IMR-90 (cell line): ENCODE measurements at regions not wholly inside any gene's neighbourhood (a gene's known extent, or its start where the extent isn't known, plus 50 kb on each side); places are given as distances from the start of the nearest gene placed in this dataset.

Source experiments
- ATAC-seq: fragments of 200-7000 bp; cut with Tn5 transposase; 2 replicates; pipeline ENCODE4 v1.9.1; 2020; ENCODE audit warnings: low read depth, mild to moderate bottlenecking, moderate library complexity
- BruUV-seq: library from RNA; stranded (reverse); fragments of 400-500 nt; replicated peaks from 2 replicates; lab custom pipeline; 2021; lab: Mats Ljungman, UMichigan
- CTCF ChIA-PET: fragments of 300-600 bp; formaldehyde crosslinking; extraction: SDS; loops from one replicate; lab custom pipeline; 2021; ENCODE audit warnings: antibody characterized with exemption; lab: Yijun Ruan, JAX
- POLR2A ChIA-PET: fragments of 300-600 bp; sonication (Branson Sonifier 250); formaldehyde crosslinking; loops from one replicate; lab custom pipeline; 2022; ENCODE audit warnings: antibody characterized with exemption; ENCODE audit not compliant: unreplicated experiment; lab: Charles Lee
- DNase-seq: peaks from one replicate; pipeline ENCODE4 v3.0.0; 2013
- H2AFZ ChIP-seq: replicated peaks from 2 replicates; pipeline ENCODE3; 2013; ENCODE audit warnings: low read length, mild to moderate bottlenecking; ENCODE audit not compliant: poor library complexity
- H2AK5ac ChIP-seq: 2 replicates; pipeline ENCODE4 v1.6.1; 2013; ENCODE audit warnings: low read depth, low read length, inconsistent platforms
- H2AK9ac ChIP-seq: replicated peaks from 2 replicates; pipeline ENCODE3; 2013; ENCODE audit warnings: mild to moderate bottlenecking, low read depth, low read length, moderate library complexity; ENCODE audit not compliant: poor library complexity
- H2BK120ac ChIP-seq: 2 replicates; pipeline ENCODE4 v1.6.1; 2013; ENCODE audit warnings: low read depth, low read length, inconsistent platforms
- H2BK15ac ChIP-seq: 3 replicates; pipeline ENCODE4 v1.6.1; 2013; ENCODE audit warnings: low read depth, low read length, inconsistent platforms
- H2BK20ac ChIP-seq: 2 replicates; pipeline ENCODE4 v1.6.1; 2013; ENCODE audit warnings: low read depth, mild to moderate bottlenecking, inconsistent platforms, low read length, moderate library complexity
- H2BK5ac ChIP-seq: 2 replicates; pipeline ENCODE4 v1.6.1; 2013; ENCODE audit warnings: mild to moderate bottlenecking, low read depth, low read length, inconsistent platforms; ENCODE audit not compliant: poor library complexity, severe bottlenecking
- H3K14ac ChIP-seq: replicated peaks from 2 replicates; pipeline ENCODE4 v1.6.1; 2013; ENCODE audit warnings: low read depth, low read length, inconsistent platforms
- H3K18ac ChIP-seq: 2 replicates; pipeline ENCODE4 v1.6.1; 2013; ENCODE audit warnings: low read depth, low read length, control low read depth
- H3K23ac ChIP-seq: 2 replicates; pipeline ENCODE4 v1.6.1; 2013; ENCODE audit warnings: low read depth, low read length, inconsistent platforms
- H3K27ac ChIP-seq: 2 replicates; pipeline ENCODE4 v1.5.1; 2013; ENCODE audit warnings: mild to moderate bottlenecking, control low read depth, low read length; ENCODE audit not compliant: insufficient read depth
- H3K27me3 ChIP-seq: 2 replicates; pipeline ENCODE4 v1.6.1; 2013; ENCODE audit warnings: low read length; ENCODE audit not compliant: control insufficient read depth, insufficient read depth
- H3K36me3 ChIP-seq: 2 replicates; pipeline ENCODE4 v1.6.1; 2013; ENCODE audit warnings: low read length, mixed read lengths; ENCODE audit not compliant: control insufficient read depth, insufficient read depth
- H3K4ac ChIP-seq: 2 replicates; pipeline ENCODE4 v1.6.1; 2013; ENCODE audit warnings: low read depth, low read length, inconsistent platforms
- H3K4me1 ChIP-seq: 2 replicates; pipeline ENCODE4 v1.6.1; 2013; ENCODE audit warnings: low read length, mixed read lengths; ENCODE audit not compliant: control insufficient read depth, insufficient read depth
- H3K4me2 ChIP-seq: 2 replicates; pipeline ENCODE4 v1.6.1; 2013; ENCODE audit warnings: low read depth, mild to moderate bottlenecking, control low read depth, low read length, moderate library complexity
- H3K4me3 ChIP-seq: 2 replicates; pipeline ENCODE4 v1.5.1; 2013; ENCODE audit warnings: low read depth, mild to moderate bottlenecking, control low read depth, low read length, moderate library complexity; ENCODE audit not compliant: insufficient read depth
- H3K56ac ChIP-seq: 2 replicates; pipeline ENCODE4 v1.6.1; 2013; ENCODE audit warnings: low read length, inconsistent platforms; ENCODE audit not compliant: insufficient read depth; ENCODE audit errors: extremely low read depth
- H3K79me1 ChIP-seq, 2 experiments: 2 replicates each; pipeline ENCODE4 v1.6.1; 2013; ENCODE audit warnings: low read length in 2 of 2, inconsistent platforms in 1 of 2, low read depth in 1 of 2
- H3K9ac ChIP-seq: 2 replicates; pipeline ENCODE4 v1.6.1; 2013; ENCODE audit warnings: low read depth, low read length, control low read depth
- H3K9me1 ChIP-seq: 2 replicates; pipeline ENCODE4 v1.6.1; 2013; ENCODE audit warnings: low read length, inconsistent platforms; ENCODE audit not compliant: insufficient read depth
- H3K9me3 ChIP-seq: 2 replicates; pipeline ENCODE4 v1.6.1; 2013; ENCODE audit warnings: low read length; ENCODE audit not compliant: control insufficient read depth, insufficient read depth
- H4K20me1 ChIP-seq: 2 replicates; pipeline ENCODE4 v1.6.1; 2013; ENCODE audit warnings: low read length, inconsistent platforms; ENCODE audit not compliant: insufficient read depth
- H4K5ac ChIP-seq: 2 replicates; pipeline ENCODE4 v1.6.1; 2013; ENCODE audit warnings: mild to moderate bottlenecking, low read depth, low read length, control low read depth
- H4K8ac ChIP-seq, 2 experiments: 2 replicates each; pipeline ENCODE4 v1.6.1; 2013; ENCODE audit warnings: low read depth in 2 of 2, low read length in 2 of 2, control low read depth in 1 of 2, inconsistent platforms in 1 of 2
- H4K91ac ChIP-seq: 2 replicates; pipeline ENCODE4 v1.6.1; 2013; ENCODE audit warnings: low read depth, low read length, inconsistent platforms; ENCODE audit not compliant: insufficient read depth
- CEBPB ChIP-seq: IDR thresholded peaks from 2 replicates; pipeline ENCODE4 v1.6.1; 2012; ENCODE audit warnings: low read depth, low read length, improper control_type of control experiment
- CHD1 ChIP-seq: IDR thresholded peaks from 2 replicates; pipeline ENCODE4 v1.6.1; 2012; ENCODE audit warnings: low read depth, low read length, improper control_type of control experiment
- MAFK ChIP-seq: IDR thresholded peaks from 2 replicates; pipeline ENCODE4 v1.6.1; 2012; ENCODE audit warnings: low read depth, low read length, improper control_type of control experiment
- NFE2L2 ChIP-seq: fragments of 150-350 bp; IDR thresholded peaks from 2 replicates; pipeline ENCODE4 v1.6.1; 2016; ENCODE audit warnings: low read depth, mild to moderate bottlenecking, low read length
- POLR2A ChIP-seq: IDR thresholded peaks from 2 replicates; pipeline ENCODE4 v1.6.1; 2012; ENCODE audit warnings: mild to moderate bottlenecking, low read depth, low read length
- RCOR1 ChIP-seq: IDR thresholded peaks from 2 replicates; pipeline ENCODE4 v1.6.1; 2012; ENCODE audit warnings: mild to moderate bottlenecking, low read length, improper control_type of control experiment; ENCODE audit not compliant: insufficient replicate concordance
- WGBS, 2 experiments: methylation state at CpG; one replicate each; pipeline versions ENCODE4 v1.1.5 to v1.1.7; 2013; ENCODE audit warnings: missing lambda C conversion rate in 2 of 2; ENCODE audit not compliant: insufficient read length in 1 of 2; ENCODE audit errors: extremely low coverage in 2 of 2; 5-methylcytosine and 5-hydroxymethylcytosine counted together
- dilution Hi-C: fragments of 300-500 bp; cut with HindIII; formaldehyde crosslinking; loops from one replicate; pipeline ENCODE4 v1.14.3; 2018; ENCODE audit warnings: low sequenced_read_pairs; ENCODE audit not compliant: unreplicated experiment
- in situ Hi-C: fragments of 300-500 bp; cut with MboI; formaldehyde crosslinking; loops from 3 replicates; pipeline ENCODE4 v1.14.3; 2019; ENCODE audit warnings: low sequenced_read_pairs, inconsistent platforms, mixed read lengths
- intact Hi-C: fragments of 100-400 bp; cut with micrococcal nuclease; formaldehyde crosslinking; loops from 2 replicates; pipeline ENCODE4 v1.10.0; 2022
- TF ChIP-seq, protein P1 (sequence below): conservative IDR thresholded peaks from 2 replicates; pipeline ENCODE4 v1.5.1; 2012; ENCODE audit warnings: mild to moderate bottlenecking, low read depth, low read length, improper control_type of control experiment
- TF ChIP-seq, protein P2 (sequence below): fragments of 150-350 bp; IDR thresholded peaks from 2 replicates; pipeline ENCODE4 v1.6.1; 2017; ENCODE audit warnings: mild to moderate bottlenecking, antibody characterized with exemption, low read length, low read depth

DNA sequence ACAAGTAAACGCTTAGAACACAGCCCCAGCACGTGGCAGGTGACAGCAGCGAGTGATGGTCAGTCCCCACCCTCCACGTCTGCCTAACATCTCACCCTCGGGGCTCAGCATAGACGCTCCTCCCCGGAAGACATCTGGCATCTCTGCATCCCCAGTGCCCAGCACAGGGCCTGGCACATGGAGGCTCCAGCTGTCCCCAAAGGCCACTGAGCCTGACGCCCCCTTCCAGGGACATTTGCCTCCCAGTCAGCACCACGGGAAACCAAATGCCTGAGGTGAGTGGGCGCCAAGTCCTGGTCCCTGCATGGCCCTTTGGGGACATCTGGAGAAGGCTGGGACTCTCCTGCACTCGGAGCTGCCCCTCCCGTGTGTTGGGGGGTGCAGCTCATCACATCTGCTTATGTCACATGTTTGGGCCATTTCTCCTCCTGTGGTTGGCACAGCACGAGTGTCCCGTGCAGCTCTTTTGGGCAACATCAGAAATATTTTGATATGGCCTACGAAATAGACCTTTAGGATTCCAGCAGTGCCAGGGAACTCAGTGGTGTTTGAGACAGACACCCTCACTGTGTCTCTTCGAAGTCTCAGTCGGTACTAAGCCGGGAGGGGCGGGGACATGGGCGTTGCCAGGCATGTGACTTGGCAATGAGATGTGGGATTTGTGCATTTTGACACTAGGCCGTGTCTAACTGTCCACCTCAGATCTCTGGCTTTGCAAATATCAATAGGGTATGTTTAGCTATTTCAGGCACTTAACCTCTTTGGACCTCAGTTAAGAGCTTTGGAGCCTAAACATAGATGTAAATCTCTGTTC is 315.0 kb downstream of the PTPRU start (continued):
- TF ChIP-seq MAFK, result no peak

DNA sequence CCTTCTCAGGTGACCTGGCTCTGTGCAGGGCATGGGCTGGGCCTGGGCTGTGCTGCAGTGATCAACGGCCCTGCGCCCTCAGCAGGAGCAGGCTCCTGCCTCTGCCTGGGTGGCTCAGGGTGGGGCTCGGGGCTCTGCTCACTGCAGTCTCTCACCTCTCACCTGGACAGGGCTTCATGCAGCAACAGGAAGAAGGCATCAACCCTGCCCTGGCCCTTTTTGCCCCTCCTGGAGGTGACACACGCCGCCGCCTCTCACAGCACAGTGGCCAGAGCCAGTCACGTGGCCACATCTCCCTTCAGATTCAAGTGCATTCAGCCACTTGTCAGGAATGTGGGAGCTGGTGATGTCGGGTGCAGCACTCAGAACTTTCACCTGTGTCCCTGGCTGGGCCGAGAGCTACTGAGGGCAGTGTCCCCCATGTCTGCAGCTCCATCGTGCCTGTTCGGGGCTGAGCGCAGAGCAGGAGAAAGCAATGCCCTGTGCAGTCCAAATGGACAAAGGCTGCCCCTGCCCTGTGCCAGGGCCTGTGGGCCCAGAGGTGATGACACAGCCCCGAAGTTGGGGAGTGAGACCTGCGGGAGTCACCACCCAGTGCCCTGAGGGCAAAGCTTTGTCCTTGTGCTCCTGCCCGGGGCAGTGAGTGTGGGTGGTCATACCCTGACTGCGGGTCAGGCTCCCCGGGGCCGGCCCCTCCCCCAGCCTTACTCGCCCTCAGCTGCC is 314.0 kb downstream of the PTPRU start:
- Histone ChIP-seq H3K9me3 (no peaks in the 10 kb centered on the region), H4K5ac (no peak overlapping the region), H3K27ac (no peak overlapping the region), H2BK15ac (no peak overlapping the region), H2AFZ (no peak overlapping the region), H3K36me3 (no peaks in the 10 kb centered on the region), H2AK5ac (no peak overlapping the region), H3K23ac (no peak overlapping the region), H3K56ac (no peak overlapping the region), H4K20me1 (no peaks in the 10 kb centered on the region; the same call in 1 of the 2 replicates), H4K91ac (no peak overlapping the region), H3K4me2 (no peak overlapping the region), H4K8ac (no peak overlapping the region), H3K4me1 (no peaks in the 10 kb centered on the region), H3K4me3 (no peak overlapping the region), H3K27me3 (peaks cover 3% of the 10 kb centered on the region; the same call in 1 of the 2 replicates), H2BK120ac (no peak overlapping the region), H2AK9ac (no peak overlapping the region), H3K14ac (no peak overlapping the region), H2BK20ac (no peak overlapping the region), H2BK5ac (no peak overlapping the region), H3K9ac (no peak overlapping the region), H3K9me1 (0 out of 2 replicates have a peak, but pooled peaks cover 5% of the 10 kb centered on the region), H3K79me1 (no peaks in the 10 kb centered on the region), H3K4ac (no peak overlapping the region), H3K18ac (no peak overlapping the region)
- no peak for TF ChIP-seq RCOR1
- TF ChIP-seq, protein P1, sequence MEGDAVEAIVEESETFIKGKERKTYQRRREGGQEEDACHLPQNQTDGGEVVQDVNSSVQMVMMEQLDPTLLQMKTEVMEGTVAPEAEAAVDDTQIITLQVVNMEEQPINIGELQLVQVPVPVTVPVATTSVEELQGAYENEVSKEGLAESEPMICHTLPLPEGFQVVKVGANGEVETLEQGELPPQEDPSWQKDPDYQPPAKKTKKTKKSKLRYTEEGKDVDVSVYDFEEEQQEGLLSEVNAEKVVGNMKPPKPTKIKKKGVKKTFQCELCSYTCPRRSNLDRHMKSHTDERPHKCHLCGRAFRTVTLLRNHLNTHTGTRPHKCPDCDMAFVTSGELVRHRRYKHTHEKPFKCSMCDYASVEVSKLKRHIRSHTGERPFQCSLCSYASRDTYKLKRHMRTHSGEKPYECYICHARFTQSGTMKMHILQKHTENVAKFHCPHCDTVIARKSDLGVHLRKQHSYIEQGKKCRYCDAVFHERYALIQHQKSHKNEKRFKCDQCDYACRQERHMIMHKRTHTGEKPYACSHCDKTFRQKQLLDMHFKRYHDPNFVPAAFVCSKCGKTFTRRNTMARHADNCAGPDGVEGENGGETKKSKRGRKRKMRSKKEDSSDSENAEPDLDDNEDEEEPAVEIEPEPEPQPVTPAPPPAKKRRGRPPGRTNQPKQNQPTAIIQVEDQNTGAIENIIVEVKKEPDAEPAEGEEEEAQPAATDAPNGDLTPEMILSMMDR, result no peak
- TF ChIP-seq NFE2L2, result no peak
- TF ChIP-seq CHD1, result no peak
- TF ChIP-seq POLR2A, result no peak
- TF ChIP-seq, protein P2, sequence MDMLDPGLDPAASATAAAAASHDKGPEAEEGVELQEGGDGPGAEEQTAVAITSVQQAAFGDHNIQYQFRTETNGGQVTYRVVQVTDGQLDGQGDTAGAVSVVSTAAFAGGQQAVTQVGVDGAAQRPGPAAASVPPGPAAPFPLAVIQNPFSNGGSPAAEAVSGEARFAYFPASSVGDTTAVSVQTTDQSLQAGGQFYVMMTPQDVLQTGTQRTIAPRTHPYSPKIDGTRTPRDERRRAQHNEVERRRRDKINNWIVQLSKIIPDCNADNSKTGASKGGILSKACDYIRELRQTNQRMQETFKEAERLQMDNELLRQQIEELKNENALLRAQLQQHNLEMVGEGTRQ, result peak; percentile 49; the same call in 1 of the 2 replicates
- no peak for TF ChIP-seq CEBPB
- no TSS peak for BruUV-seq
- CTCF ChIA-PET, result no interaction called here
- dilution Hi-C loops, result no loop called here
- POLR2A ChIA-PET, result no interaction called here
- no peak for DNase-seq
- no peak for ATAC-seq
- in situ Hi-C loops, result no loop called here
- 51% methylated on average over 9 of the region's 19 CpGs; no CpG with 5 or more reads in 1 of the 2 experiments for WGBS, 2 experiments
- intact Hi-C loops, result loop anchor here (5.0 kb wide), 1 partner anchor 1107 kb away; no protein-coding TSS in a partner anchor
